ENCODE measurements at regions not wholly inside any gene's neighbourhood (a gene's known extent, or its start where the extent isn't known, plus 50 kb on each side); places are given as distances from the start of the nearest gene placed in this dataset.

GRCh38 chr11:27228906-27229290 is 134.1 kb downstream of the CCDC34 start:
- intact Hi-C loops (cut with micrococcal nuclease) = no loop called here
- Histone ChIP-seq H4K20me1 (ENCODE audit: insufficient read depth) (no peaks in the 10 kb centered on the region), H3K36me3 (ENCODE audit: control insufficient read depth in 1 of 2, insufficient read depth in 2 of 2, low read length in 2 of 2) (no peaks in the 10 kb centered on the region), H3K9me2 (ENCODE audit: insufficient read depth) (no peaks in the 10 kb centered on the region), H3K9me3 (ENCODE audit: control insufficient read depth in 1 of 2, insufficient read depth in 1 of 2, low read depth in 1 of 2, low read length in 2 of 2) (no peaks in the 10 kb centered on the region), H3K79me2 (ENCODE audit: insufficient read depth, low read length) (no peaks in the 10 kb centered on the region), H2AFZ (ENCODE audit: low read depth, low read length, poor library complexity, severe bottlenecking) (no peak overlapping the region), H3K4me3 (replicated peaks in 1 of 2; ENCODE audit: low read depth in 1 of 2, low read length in 2 of 2) (no peak overlapping the region), H3K27me3 (ENCODE audit: insufficient read depth, low read length) (no peaks in the 10 kb centered on the region), H3K9ac (ENCODE audit: low read length) (no peak overlapping the region), H3K4me1 (ENCODE audit: control insufficient read depth in 1 of 2, insufficient read depth in 2 of 2, low read length in 2 of 2) (no peaks in the 10 kb centered on the region), H3K4me2 (ENCODE audit: low read length) (no peak overlapping the region), H3K27ac (ENCODE audit: low read depth, low read length) (no peak overlapping the region)
- ATAC-seq = no peak
- BruUV-seq (replicated peaks) = no TSS peak
- DNase-seq (ENCODE audit: low read depth, low spot score) = no peak
- TF ChIP-seq CBX3 (IDR thresholded peaks at IDR 0.05; ENCODE audit: low read depth) (no peak), JUND (IDR thresholded peaks at IDR 0.05) (no peak), EZH2phosphoT487 (IDR thresholded peaks at IDR 0.05; ENCODE audit: borderline replicate concordance) (no peak)
- RAD21 ChIA-PET (ENCODE audit: low non-redundant PET in 1 of 2, low total read pairs in 2 of 2, uncharacterized antibody in 2 of 2, unreplicated experiment in 2 of 2) = no interaction called here
- POLR2A ChIA-PET = no interaction called here
- CTCF ChIA-PET = no interaction called here

GRCh38 chr11:27228232-27228905 is 134.6 kb downstream of the CCDC34 start:
- Histone ChIP-seq H3K9me3 (ENCODE audit: control insufficient read depth in 1 of 2, insufficient read depth in 1 of 2, low read depth in 1 of 2, low read length in 2 of 2) (no peaks in the 10 kb centered on the region), H3K79me2 (ENCODE audit: insufficient read depth, low read length) (no peaks in the 10 kb centered on the region), H3K9me2 (ENCODE audit: insufficient read depth) (no peaks in the 10 kb centered on the region), H4K20me1 (ENCODE audit: insufficient read depth) (no peaks in the 10 kb centered on the region), H3K27me3 (ENCODE audit: insufficient read depth, low read length) (no peaks in the 10 kb centered on the region), H3K4me3 (replicated peaks in 1 of 2; ENCODE audit: low read depth in 1 of 2, low read length in 2 of 2) (no peak overlapping the region), H3K4me2 (ENCODE audit: low read length) (no peak overlapping the region), H3K9ac (ENCODE audit: low read length) (no peak overlapping the region), H3K27ac (ENCODE audit: low read depth, low read length) (no peak overlapping the region), H3K4me1 (ENCODE audit: control insufficient read depth in 1 of 2, insufficient read depth in 2 of 2, low read length in 2 of 2) (no peaks in the 10 kb centered on the region), H2AFZ (ENCODE audit: low read depth, low read length, poor library complexity, severe bottlenecking) (no peak overlapping the region), H3K36me3 (ENCODE audit: control insufficient read depth in 1 of 2, insufficient read depth in 2 of 2, low read length in 2 of 2) (no peaks in the 10 kb centered on the region)
- ChIA-PET RAD21 (ENCODE audit: low non-redundant PET in 1 of 2, low total read pairs in 2 of 2, uncharacterized antibody in 2 of 2, unreplicated experiment in 2 of 2) (no interaction called here), CTCF (no interaction called here), POLR2A (no interaction called here)
- ATAC-seq (no peak), DNase-seq (ENCODE audit: low read depth, low spot score) (no peak)
- no peak for TF ChIP-seq FOSL1 (IDR thresholded peaks at IDR 0.05; ENCODE audit: low read depth)
- no peak for TF ChIP-seq SRF (IDR thresholded peaks at IDR 0.05; ENCODE audit: low read depth)
- no peak for TF ChIP-seq SP1 (IDR thresholded peaks at IDR 0.05; ENCODE audit: low read depth)
- intact Hi-C loops (cut with micrococcal nuclease) = no loop called here
- BruUV-seq (replicated peaks) = no TSS peak

All from HCT116 (cell line).